OCI-LY7 (cell line): ENCODE measurements at regions not wholly inside any gene's neighbourhood (a gene's known extent, or its start where the extent isn't known, plus 50 kb on each side); places are given as distances from the start of the nearest gene placed in this dataset.

Experiments used
- CTCF ChIP-seq: fragments of 200-600 bp; sonication (generic); conservative IDR thresholded peaks from 2 replicates; pipeline ENCODE4 v1.5.1; 2014; ENCODE audit warnings: mild to moderate bottlenecking, antibody characterized with exemption, low read length, moderate library complexity, mixed read lengths
- EZH2phosphoT487 ChIP-seq: fragments of 200-600 bp; sonication (generic); IDR thresholded peaks from 2 replicates; pipeline ENCODE4 v1.6.1; 2018; ENCODE audit warnings: low read depth, borderline replicate concordance, mild to moderate bottlenecking, mixed run types, antibody characterized with exemption, low read length, moderate library complexity, mixed read lengths

GRCh38 chr12:31876568-31877424 is 82.4 kb upstream of the RESF1 start:
- TF ChIP-seq CTCF (no peak), EZH2phosphoT487 (no peak)
